Middle frontal gyrus (tissue), 1 donor: ENCODE measurements at regions not wholly inside any gene's neighbourhood (a gene's known extent, or its start where the extent isn't known, plus 50 kb on each side); places are given as distances from the start of the nearest gene placed in this dataset.

Source experiments
- DNase-seq: peaks from one replicate; pipeline ENCODE4 v3.0.0-alpha.2; 2015; ENCODE audit warnings: low spot score; ENCODE audit errors: extremely low spot score

- DNase-seq: no peak
Measured at GRCh38 chr2:5444854-5445253, 247.3 kb upstream of the SOX11 start.

DNA sequence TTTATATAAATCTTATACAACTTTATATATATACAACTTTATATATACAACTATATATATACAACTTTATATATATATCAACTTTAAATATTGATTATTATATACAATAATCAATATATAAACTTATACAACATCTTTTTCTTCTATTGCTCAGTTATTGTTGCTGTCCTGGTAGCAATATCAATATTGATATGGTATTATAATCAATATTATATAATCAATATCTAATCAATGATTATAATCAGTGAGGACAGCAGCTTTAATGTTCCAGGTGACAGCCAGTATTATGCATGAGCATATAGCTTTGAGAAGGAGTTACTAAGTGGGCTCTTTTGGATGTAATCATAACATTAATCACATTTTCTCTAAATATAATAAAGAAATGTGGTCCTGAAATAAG is 242.3 kb upstream of the SOX11 start:
- no peak for DNase-seq

DNA sequence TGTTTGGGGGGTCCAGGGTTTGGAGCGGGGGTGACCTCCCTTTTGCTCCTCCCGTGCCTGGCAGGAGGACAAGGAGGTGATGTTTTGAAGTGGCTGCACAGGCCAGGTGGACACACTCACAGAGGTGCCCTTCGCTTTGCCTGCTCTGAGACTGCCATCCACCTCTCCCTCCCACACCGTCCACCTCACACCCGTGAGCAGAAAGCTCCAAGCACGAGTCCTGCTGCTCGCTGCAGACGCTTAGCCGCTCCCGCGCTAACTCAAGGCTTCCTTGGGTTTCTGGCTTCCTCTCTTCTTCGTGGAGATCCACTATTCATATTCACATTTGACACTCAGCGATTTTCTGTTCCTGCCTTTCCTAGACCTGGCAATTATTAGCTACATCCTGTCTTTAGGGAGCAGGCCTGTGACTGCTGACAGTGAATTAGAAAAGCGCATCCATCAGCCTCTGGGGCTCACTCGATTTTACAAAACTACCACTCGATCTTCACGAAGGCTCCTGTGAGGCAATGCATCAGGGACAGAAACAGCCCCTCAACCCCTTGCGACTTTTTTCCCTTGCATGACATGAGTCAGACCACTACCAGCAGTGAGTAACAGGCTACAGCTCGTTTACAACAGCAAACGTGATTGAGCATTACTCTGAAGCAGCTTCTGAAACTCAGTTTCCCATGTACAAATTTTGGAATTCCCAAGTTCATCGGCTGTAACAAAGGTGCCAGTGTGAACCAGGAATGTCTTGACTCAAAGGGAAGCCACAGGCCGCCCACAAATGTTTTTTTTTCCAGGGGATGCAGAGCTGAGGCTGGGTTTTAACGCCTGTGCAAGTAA is 238.7 kb upstream of the SOX11 start:
- DNase-seq: no peak

DNA sequence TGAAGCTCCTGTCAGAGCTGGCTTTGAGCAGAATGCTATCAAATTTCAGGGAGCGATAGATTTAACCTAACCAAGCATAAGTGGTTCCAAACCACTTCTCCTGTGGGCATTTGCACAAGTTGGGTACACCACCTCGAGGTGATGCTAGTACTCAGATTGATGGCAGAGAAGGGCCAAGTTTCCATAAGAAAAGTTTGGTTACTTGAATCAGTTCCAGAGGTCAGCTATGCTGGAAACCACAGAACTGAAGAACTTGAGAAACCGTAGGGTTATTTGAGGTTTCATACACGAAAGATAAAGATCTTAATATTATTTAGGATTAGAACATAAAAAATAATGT is 238.2 kb upstream of the SOX11 start:
- no peak for DNase-seq

GRCh38 chr2:5459041-5459440 is 233.1 kb upstream of the SOX11 start:
- DNase-seq: no peak

DNA sequence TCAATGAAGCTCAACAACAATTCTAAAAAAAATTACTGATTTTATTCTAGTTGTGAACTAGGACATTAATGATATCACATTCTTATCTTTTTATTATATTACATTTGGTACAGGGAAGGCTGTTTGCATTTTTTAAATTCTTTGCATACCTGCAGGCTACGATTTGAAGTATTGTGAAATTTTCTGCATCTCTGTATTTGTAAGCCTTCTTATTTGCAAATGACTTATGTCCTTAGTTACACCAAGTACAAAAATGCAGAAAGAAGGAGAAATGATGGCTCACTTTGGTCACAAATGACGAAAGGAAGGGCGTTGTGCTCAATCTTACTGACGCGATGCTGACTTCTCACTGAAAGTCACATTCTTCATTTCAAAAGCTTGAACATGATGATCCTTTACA is 227.5 kb upstream of the SOX11 start:
- no peak for DNase-seq

DNA sequence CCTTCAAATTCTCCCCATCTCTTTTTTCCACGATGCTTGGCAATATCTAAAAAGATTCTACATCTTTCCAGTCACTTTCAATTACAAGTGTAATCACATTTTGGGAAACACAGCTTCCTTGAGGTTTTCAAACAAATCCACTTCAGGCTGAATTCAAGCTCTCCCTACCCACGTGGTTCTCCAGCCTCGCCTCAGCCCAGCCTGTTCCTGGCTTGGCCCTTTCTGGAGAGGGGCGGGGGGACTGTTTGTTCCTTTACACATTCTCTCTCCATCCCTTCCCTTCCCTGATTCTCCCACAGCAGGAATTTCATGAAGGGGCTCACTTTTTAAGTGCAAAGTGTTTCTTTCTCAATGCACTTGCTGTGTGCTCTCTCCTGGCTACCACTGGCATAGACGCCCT is 226.3 kb upstream of the SOX11 start:
- DNase-seq: no peak

DNA sequence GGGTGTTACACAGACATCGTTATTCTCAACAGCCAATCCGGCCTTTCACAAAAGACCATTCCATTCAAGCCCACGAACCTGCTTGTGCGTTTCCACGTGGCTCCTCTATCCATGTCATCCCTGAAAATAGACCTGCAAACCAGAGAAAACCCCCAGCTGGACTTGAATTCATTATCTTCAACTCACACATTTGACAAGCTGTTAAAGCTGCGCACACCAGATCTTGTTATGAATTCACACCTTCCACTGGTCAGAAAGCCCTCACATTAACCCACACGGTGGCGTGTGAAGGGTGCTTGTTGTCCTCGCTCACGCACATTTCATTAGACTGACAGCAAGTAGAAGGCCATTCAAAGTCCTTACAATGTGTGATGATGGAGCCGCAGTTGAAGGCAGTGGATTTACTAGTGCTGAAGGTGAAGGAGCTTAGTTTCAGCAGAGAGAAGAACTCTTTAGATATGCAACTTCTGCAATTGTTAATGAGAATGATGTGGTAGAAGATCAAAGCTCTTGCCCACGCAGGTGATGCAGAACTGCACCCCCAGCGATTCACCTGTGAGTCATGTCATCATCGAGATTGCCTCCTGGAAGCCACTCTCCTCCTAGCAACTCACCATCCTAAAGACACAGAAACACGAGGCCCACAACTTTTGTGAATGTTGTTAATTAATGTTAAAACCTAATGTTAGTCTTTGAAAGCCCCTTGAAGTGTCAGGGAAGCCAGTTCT is 224.8 kb upstream of the SOX11 start:
- no peak for DNase-seq

GRCh38 chr2:5472673-5473072 is 219.5 kb upstream of the SOX11 start:
- DNase-seq: no peak

GRCh38 chr2:5473635-5474034 is 218.5 kb upstream of the SOX11 start:
- no peak for DNase-seq

DNA sequence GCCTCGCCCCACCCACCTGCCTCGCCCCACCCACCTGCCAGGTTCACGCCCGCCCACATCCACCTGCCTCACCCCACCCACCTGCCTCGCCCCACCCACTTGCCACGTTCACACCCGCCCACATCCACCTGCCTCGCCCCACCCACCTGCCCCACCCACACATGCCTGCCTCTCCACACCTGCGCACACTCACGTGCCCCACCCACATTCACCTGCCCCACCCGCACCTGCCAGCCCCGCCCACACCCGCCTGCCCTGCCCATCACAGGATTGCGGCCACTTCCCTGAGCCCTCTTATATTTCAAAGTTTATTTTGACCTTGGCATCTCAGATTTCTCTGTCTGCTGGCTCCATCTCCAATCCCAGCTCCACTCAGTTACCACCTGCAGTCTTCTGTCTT is 217.5 kb upstream of the SOX11 start:
- no peak for DNase-seq

GRCh38 chr2:5479265-5479928 is 212.8 kb upstream of the SOX11 start:
- DNase-seq: no peak

GRCh38 chr2:5482929-5483331 is 209.3 kb upstream of the SOX11 start:
- DNase-seq: no peak

GRCh38 chr2:5484868-5485267 is 207.3 kb upstream of the SOX11 start:
- no peak for DNase-seq

DNA sequence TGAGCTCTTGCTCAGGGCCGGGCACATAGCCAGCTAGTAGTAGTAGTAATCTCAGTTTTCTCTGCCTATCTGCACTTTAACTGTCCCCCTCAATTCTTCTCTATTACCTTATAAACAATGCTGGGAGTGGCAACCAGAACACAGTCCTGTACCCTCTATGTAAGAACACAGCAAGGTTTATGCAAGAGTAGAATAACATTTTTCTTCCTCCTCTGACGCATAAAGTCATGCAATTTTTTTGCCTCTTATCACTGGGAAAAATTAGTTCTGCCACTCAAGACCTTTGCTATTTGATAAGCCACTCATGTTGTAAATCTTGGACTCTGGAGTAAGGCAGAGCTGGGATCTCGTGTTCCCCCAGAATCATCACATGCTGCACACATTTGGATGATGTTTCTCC is 200.7 kb upstream of the SOX11 start:
- DNase-seq: no peak

- no peak for DNase-seq
Measured at GRCh38 chr2:5493256-5493655, 198.9 kb upstream of the SOX11 start.

GRCh38 chr2:5494212-5494611 is 198.0 kb upstream of the SOX11 start:
- DNase-seq: no peak

DNA sequence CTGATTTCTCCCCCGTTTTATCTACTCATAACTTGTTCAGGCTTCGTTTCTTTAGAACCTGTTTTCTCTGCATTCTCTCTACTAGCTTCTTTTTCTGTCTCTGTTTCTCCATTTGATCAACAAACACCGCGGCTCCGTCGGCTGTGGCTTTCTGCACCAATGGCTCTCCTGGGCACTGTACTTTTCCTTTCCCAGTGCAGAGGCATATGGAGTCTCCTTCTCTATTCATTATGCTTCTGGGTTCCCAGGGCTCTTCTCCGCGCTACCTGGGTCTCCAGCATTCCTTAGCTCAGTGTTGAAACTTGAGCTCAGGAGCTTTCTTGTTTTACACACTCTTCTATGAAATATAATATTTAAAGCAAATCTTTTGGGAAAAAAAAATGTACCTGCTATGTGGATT is 196.6 kb upstream of the SOX11 start:
- DNase-seq: no peak

GRCh38 chr2:5497874-5498273 is 194.3 kb upstream of the SOX11 start:
- no peak for DNase-seq

GRCh38 chr2:5501807-5502206 is 190.4 kb upstream of the SOX11 start:
- DNase-seq: no peak

- no peak for DNase-seq
Measured at GRCh38 chr2:5502385-5502784, 189.8 kb upstream of the SOX11 start.

- no peak for DNase-seq
Measured at GRCh38 chr2:5504756-5505155, 187.4 kb upstream of the SOX11 start.

- no peak for DNase-seq
Measured at GRCh38 chr2:5507367-5507766, 184.8 kb upstream of the SOX11 start.
